ENCODE measurements at regions not wholly inside any gene's neighbourhood (a gene's known extent, or its start where the extent isn't known, plus 50 kb on each side); places are given as distances from the start of the nearest gene placed in this dataset.

- no peaks in the 10 kb centered on the region for H3K36me3 Mint-ChIP-seq
- Histone ChIP-seq H3K27ac (no peak overlapping the region), H3K9me3 (ENCODE audit: low read depth) (no peaks in the 10 kb centered on the region), H4K20me1 (ENCODE audit: low read depth) (no peaks in the 10 kb centered on the region), H3K36me3 (no peaks in the 10 kb centered on the region), H3K4me3 (no peak overlapping the region), H3K27me3 (no peaks in the 10 kb centered on the region), H2AFZ (replicated peaks) (no peak overlapping the region), H3K79me2 (ENCODE audit: low read depth) (no peaks in the 10 kb centered on the region), H3K9ac (no peak overlapping the region), H3K4me1 (no peaks in the 10 kb centered on the region), H3K4me2 (no peak overlapping the region), H3F3A (ENCODE audit: low read depth) (no peaks in the 10 kb centered on the region)
- no peak overlapping the region for H3K27ac Mint-ChIP-seq
- H3K9me3 Mint-ChIP-seq, result no peaks in the 10 kb centered on the region
- H3K27me3 Mint-ChIP-seq (ENCODE audit: insufficient read depth, low read depth), result no peaks in the 10 kb centered on the region
- no peak for DNase-seq (ENCODE audit: low spot score)
- no peak overlapping the region for H3K4me3 Mint-ChIP-seq
- TF ChIP-seq EZH2 (IDR thresholded peaks at IDR 0.05), result no peak
- no peak for TF ChIP-seq EZH2phosphoT487 (IDR thresholded peaks at IDR 0.05)
- no peak for TF ChIP-seq CTCF (IDR thresholded peaks at IDR 0.05)
- H3K4me1 Mint-ChIP-seq, result no peaks in the 10 kb centered on the region
Measured at GRCh38 chr3:21357241-21357640, 393.8 kb downstream of the ZNF385D start.

GRCh38 chr3:21356402-21356801 is 394.6 kb downstream of the ZNF385D start:
- Mint-ChIP-seq H3K27me3 (ENCODE audit: insufficient read depth, low read depth) (no peaks in the 10 kb centered on the region), H3K9me3 (no peaks in the 10 kb centered on the region), H3K36me3 (no peaks in the 10 kb centered on the region), H3K27ac (no peak overlapping the region), H3K4me3 (no peak overlapping the region), H3K4me1 (no peaks in the 10 kb centered on the region)
- Histone ChIP-seq H3K4me3 (no peak overlapping the region), H3K9ac (no peak overlapping the region), H2AFZ (replicated peaks) (peak overlapping the region; percentile 20), H3K9me3 (ENCODE audit: low read depth) (no peaks in the 10 kb centered on the region), H3K4me1 (no peaks in the 10 kb centered on the region), H3K27me3 (no peaks in the 10 kb centered on the region), H3K4me2 (no peak overlapping the region), H3K27ac (no peak overlapping the region), H3F3A (ENCODE audit: low read depth) (no peaks in the 10 kb centered on the region), H4K20me1 (ENCODE audit: low read depth) (no peaks in the 10 kb centered on the region), H3K79me2 (ENCODE audit: low read depth) (no peaks in the 10 kb centered on the region), H3K36me3 (no peaks in the 10 kb centered on the region)
- DNase-seq (ENCODE audit: low spot score), result no peak
- TF ChIP-seq EZH2phosphoT487 (IDR thresholded peaks at IDR 0.05), result no peak
- no peak for TF ChIP-seq EZH2 (IDR thresholded peaks at IDR 0.05)
- no peak for TF ChIP-seq CTCF (IDR thresholded peaks at IDR 0.05)

- H3K36me3 ChIP-seq, result no peaks in the 10 kb centered on the region
- Mint-ChIP-seq H3K4me3 (no peak overlapping the region), H3K9me3 (no peaks in the 10 kb centered on the region), H3K27me3 (ENCODE audit: insufficient read depth, low read depth) (peaks cover 4% of the 10 kb centered on the region), H3K27ac (no peak overlapping the region), H3K36me3 (no peaks in the 10 kb centered on the region), H3K4me1 (no peaks in the 10 kb centered on the region)
- H2AFZ ChIP-seq (replicated peaks), result no peak overlapping the region
- H3K9ac ChIP-seq, result no peak overlapping the region
- no peak overlapping the region for H3K27ac ChIP-seq
- TF ChIP-seq CTCF (IDR thresholded peaks at IDR 0.05), result no peak
- TF ChIP-seq EZH2 (IDR thresholded peaks at IDR 0.05), result no peak
- TF ChIP-seq EZH2phosphoT487 (IDR thresholded peaks at IDR 0.05), result no peak
- no peaks in the 10 kb centered on the region for H3F3A ChIP-seq (ENCODE audit: low read depth)
- H3K4me2 ChIP-seq, result no peak overlapping the region
- H3K4me3 ChIP-seq, result no peak overlapping the region
- H3K79me2 ChIP-seq (ENCODE audit: low read depth), result no peaks in the 10 kb centered on the region
- no peak for DNase-seq (ENCODE audit: low spot score)
- no peaks in the 10 kb centered on the region for H4K20me1 ChIP-seq (ENCODE audit: low read depth)
- H3K4me1 ChIP-seq, result no peaks in the 10 kb centered on the region
- no peaks in the 10 kb centered on the region for H3K9me3 ChIP-seq (ENCODE audit: low read depth)
- no peaks in the 10 kb centered on the region for H3K27me3 ChIP-seq
Measured at GRCh38 chr3:21345382-21345976, 405.5 kb downstream of the ZNF385D start.
